Endothelial cell of umbilical vein (primary cell): ENCODE measurements at regions not wholly inside any gene's neighbourhood (a gene's known extent, or its start where the extent isn't known, plus 50 kb on each side); places are given as distances from the start of the nearest gene placed in this dataset.

Experiments used
- BruUV-seq: library from RNA; stranded (reverse); fragments of 400-500 nt; replicated peaks from 2 replicates; lab custom pipeline; 2021; lab: Mats Ljungman, UMichigan
- CTCF ChIA-PET: fragments of 300-600, 350-600 bp; sonication (Branson Sonifier 250); formaldehyde crosslinking; loops from one replicate; lab custom pipeline; 2021; ENCODE audit warnings: antibody characterized with exemption, inconsistent platforms; lab: Charles Lee
- POLR2A ChIA-PET: fragments of 300-600, 350-600 bp; sonication (Branson Sonifier 250); formaldehyde crosslinking; loops from one replicate; lab custom pipeline; 2021; ENCODE audit warnings: antibody characterized with exemption, inconsistent platforms; lab: Charles Lee
- DNase-seq: peaks from one replicate; pipeline ENCODE4 v3.0.0-alpha.2; 2011; ENCODE audit warnings: low read depth, low spot score
- FAIRE-seq: peaks from 2 replicates; lab custom pipeline; 2011; peaks lifted over from hg19 to GRCh38; lab: Jason Lieb, UNC
- H2AFZ ChIP-seq: 2 replicates; pipeline ENCODE4 v1.6.0; 2012; ENCODE audit warnings: low read depth, low read length, control low read depth, inconsistent platforms
- H3K27ac ChIP-seq: 2 replicates; pipeline ENCODE4 v1.5.1; 2011; ENCODE audit warnings: low read depth, mild to moderate bottlenecking, control low read depth, low read length, moderate library complexity; ENCODE audit not compliant: insufficient read depth
- H3K27me3 ChIP-seq, 2 experiments: 2 replicates each; pipeline versions ENCODE4 v1.6.0 to v1.6.1; 2011; ENCODE audit warnings: low read length in 2 of 2, mixed read lengths in 1 of 2; ENCODE audit not compliant: control insufficient read depth in 2 of 2, insufficient read depth in 2 of 2
- H3K36me3 ChIP-seq, 2 experiments: 2 replicates in 1 of 2; 3 replicates in 1 of 2; pipeline ENCODE4 v1.5.1; 2011; ENCODE audit warnings: low read length in 2 of 2, mild to moderate bottlenecking in 1 of 2, moderate library complexity in 1 of 2; ENCODE audit not compliant: control insufficient read depth in 2 of 2, insufficient read depth in 2 of 2; ENCODE audit errors: extremely low read depth in 1 of 2
- H3K4me1 ChIP-seq: 3 replicates; pipeline ENCODE4 v1.5.1; 2011; ENCODE audit warnings: mild to moderate bottlenecking, low read length; ENCODE audit not compliant: control insufficient read depth, insufficient read depth; ENCODE audit errors: extremely low read depth
- H3K4me2 ChIP-seq: 2 replicates; pipeline ENCODE4 v1.6.1; 2011; ENCODE audit warnings: low read length, control low read depth, mixed read lengths; ENCODE audit not compliant: insufficient read depth
- H3K4me3 ChIP-seq, 3 experiments: fragments of 200-600 bp in 1 of 3; sonication (generic), shearing (Covaris generic) in 1 of 3; replicated peaks in 1 of 3; 2 replicates each; pipeline ENCODE4 v1.5.1; 2011 to 2016; ENCODE audit warnings: control low read depth in 3 of 3, low read length in 3 of 3, mild to moderate bottlenecking in 2 of 3, inconsistent platforms in 1 of 3, low read depth in 1 of 3, moderate library complexity in 1 of 3; ENCODE audit not compliant: insufficient read depth in 1 of 3
- H3K79me2 ChIP-seq: 2 replicates; pipeline ENCODE4 v1.6.0; 2012; ENCODE audit warnings: low read length, inconsistent platforms; ENCODE audit not compliant: control insufficient read depth, insufficient read depth
- H3K9ac ChIP-seq: replicated peaks from 2 replicates; pipeline ENCODE3; 2011; ENCODE audit warnings: low read length, control low read depth; ENCODE audit not compliant: insufficient read depth; ENCODE audit errors: extremely low read depth
- H3K9me1 ChIP-seq: replicated peaks from 3 replicates; pipeline ENCODE4 v1.6.0; 2011; ENCODE audit warnings: mild to moderate bottlenecking, low read length; ENCODE audit not compliant: control insufficient read depth, insufficient read depth; ENCODE audit errors: extremely low read depth
- H3K9me3 ChIP-seq: replicated peaks from 2 replicates; pipeline ENCODE4 v1.5.1; 2012; ENCODE audit warnings: low read length, inconsistent platforms; ENCODE audit not compliant: control insufficient read depth, insufficient read depth
- H4K20me1 ChIP-seq: replicated peaks from 2 replicates; pipeline ENCODE3; 2011; ENCODE audit warnings: mild to moderate bottlenecking, low read length; ENCODE audit not compliant: control insufficient read depth, insufficient read depth; ENCODE audit errors: extremely low read depth
- EZH2 ChIP-seq: IDR thresholded peaks from 2 replicates; pipeline ENCODE4 v1.6.1; 2012; ENCODE audit warnings: borderline replicate concordance, low read depth, mild to moderate bottlenecking, moderate library complexity, low read length, inconsistent platforms; ENCODE audit not compliant: severe bottlenecking
- FOS ChIP-seq: IDR thresholded peaks from 2 replicates; pipeline ENCODE4 v1.6.1; 2011; ENCODE audit warnings: mild to moderate bottlenecking, low read length, moderate library complexity, borderline replicate concordance; ENCODE audit not compliant: insufficient read depth
- GATA2 ChIP-seq: IDR thresholded peaks from 2 replicates; pipeline ENCODE4 v1.7.0; 2011; ENCODE audit warnings: low read depth, mild to moderate bottlenecking, moderate library complexity, mixed read lengths, low read length; ENCODE audit not compliant: insufficient read length, insufficient read depth
- JUN ChIP-seq: IDR thresholded peaks from 2 replicates; pipeline ENCODE4 v1.6.1; 2011; ENCODE audit warnings: borderline replicate concordance, low read depth; ENCODE audit not compliant: insufficient read length, insufficient read depth
- MYC ChIP-seq: IDR thresholded peaks from one replicate; pipeline ENCODE4 v1.6.1; 2011; ENCODE audit warnings: mild to moderate bottlenecking, low read depth, low read length
- POLR2A ChIP-seq: IDR thresholded peaks from 2 replicates; pipeline ENCODE4 v1.6.1; 2012; ENCODE audit warnings: low read depth, mild to moderate bottlenecking, control low read depth, low read length
- POLR2AphosphoS5 ChIP-seq: IDR thresholded peaks from 2 replicates; pipeline ENCODE4 v1.6.1; 2012; ENCODE audit warnings: low read depth, mild to moderate bottlenecking, control low read depth, low read length, moderate library complexity; ENCODE audit not compliant: insufficient read depth
- dilution Hi-C: fragments of 300-500 bp; cut with MboI; formaldehyde crosslinking; loops from one replicate; pipeline ENCODE4 v1.15.0; 2019; ENCODE audit warnings: low sequenced_read_pairs; ENCODE audit not compliant: extremely low pct_ligation_motif_present
- intact Hi-C: fragments of 100-400 bp; cut with micrococcal nuclease; formaldehyde crosslinking; loops from one replicate; pipeline ENCODE4 v1.10.0; 2022
- TF ChIP-seq, protein P1 (sequence below): IDR thresholded peaks from 2 replicates; pipeline ENCODE4 v1.6.1; 2011; ENCODE audit not compliant: insufficient read depth, insufficient read length
- TF ChIP-seq, protein P2 (sequence below), 2 donors: IDR thresholded peaks; 1 replicate in 1 of 2; 2 replicates in 1 of 2; pipeline ENCODE4 v1.5.1; 2011; ENCODE audit warnings: low read length in 2 of 2, mild to moderate bottlenecking in 2 of 2, moderate library complexity in 2 of 2, control low read depth in 1 of 2, inconsistent platforms in 1 of 2, low read depth in 1 of 2; ENCODE audit not compliant: insufficient read depth in 1 of 2; ENCODE audit errors: extremely low read depth in 1 of 2

DNA sequence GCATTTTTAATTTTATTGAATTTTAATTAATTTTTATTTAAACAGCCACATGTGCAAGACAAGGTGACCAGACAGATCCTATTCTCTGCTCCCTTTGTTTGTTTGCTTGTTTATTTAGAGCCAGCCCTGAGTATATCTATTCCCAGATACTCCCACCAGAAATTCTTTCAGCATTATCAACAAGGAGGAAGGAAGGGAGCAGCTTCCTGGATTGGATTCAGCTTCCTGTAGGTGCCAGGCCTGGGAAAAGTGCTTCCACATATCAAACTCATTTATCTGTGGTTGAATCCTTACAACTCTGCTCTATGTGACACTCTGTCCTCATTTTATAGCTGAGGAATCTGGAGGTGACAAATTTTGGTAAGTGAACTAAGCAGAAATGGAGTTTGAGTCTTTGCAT lies 60.5 kb upstream of the KLF7 start:
- H3K79me2 ChIP-seq = no peaks in the 10 kb centered on the region
- H3K9me1 ChIP-seq = no peaks in the 10 kb centered on the region
- dilution Hi-C loops = no loop called here
- DNase-seq (peak; percentile 42), FAIRE-seq (peak; percentile 82)
- peak; percentile 74 for TF ChIP-seq FOS
- no peak for TF ChIP-seq MYC
- TF ChIP-seq POLR2AphosphoS5 = peak; percentile 57
- TF ChIP-seq GATA2 = peak; percentile 87
- TF ChIP-seq EZH2 = no peak
- TF ChIP-seq, protein P1, sequence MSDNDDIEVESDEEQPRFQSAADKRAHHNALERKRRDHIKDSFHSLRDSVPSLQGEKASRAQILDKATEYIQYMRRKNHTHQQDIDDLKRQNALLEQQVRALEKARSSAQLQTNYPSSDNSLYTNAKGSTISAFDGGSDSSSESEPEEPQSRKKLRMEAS = no peak
- no peak for TF ChIP-seq POLR2A
- TF ChIP-seq JUN = peak; percentile 53
- TF ChIP-seq, protein P2, sequence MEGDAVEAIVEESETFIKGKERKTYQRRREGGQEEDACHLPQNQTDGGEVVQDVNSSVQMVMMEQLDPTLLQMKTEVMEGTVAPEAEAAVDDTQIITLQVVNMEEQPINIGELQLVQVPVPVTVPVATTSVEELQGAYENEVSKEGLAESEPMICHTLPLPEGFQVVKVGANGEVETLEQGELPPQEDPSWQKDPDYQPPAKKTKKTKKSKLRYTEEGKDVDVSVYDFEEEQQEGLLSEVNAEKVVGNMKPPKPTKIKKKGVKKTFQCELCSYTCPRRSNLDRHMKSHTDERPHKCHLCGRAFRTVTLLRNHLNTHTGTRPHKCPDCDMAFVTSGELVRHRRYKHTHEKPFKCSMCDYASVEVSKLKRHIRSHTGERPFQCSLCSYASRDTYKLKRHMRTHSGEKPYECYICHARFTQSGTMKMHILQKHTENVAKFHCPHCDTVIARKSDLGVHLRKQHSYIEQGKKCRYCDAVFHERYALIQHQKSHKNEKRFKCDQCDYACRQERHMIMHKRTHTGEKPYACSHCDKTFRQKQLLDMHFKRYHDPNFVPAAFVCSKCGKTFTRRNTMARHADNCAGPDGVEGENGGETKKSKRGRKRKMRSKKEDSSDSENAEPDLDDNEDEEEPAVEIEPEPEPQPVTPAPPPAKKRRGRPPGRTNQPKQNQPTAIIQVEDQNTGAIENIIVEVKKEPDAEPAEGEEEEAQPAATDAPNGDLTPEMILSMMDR (IDR thresholded peaks at IDR 0.05; ENCODE audit: extremely low read depth in 1 of 2, insufficient read depth in 1 of 2, low read depth in 1 of 2, low read length in 2 of 2) = no peak
- H3K4me2 ChIP-seq = peak overlapping the region; percentile 52
- H2AFZ ChIP-seq = no peak overlapping the region
- no peak overlapping the region for H3K4me3 ChIP-seq
- H3K27me3 ChIP-seq = no peaks in the 10 kb centered on the region
- POLR2A ChIA-PET = interaction anchor here (0.7 kb wide), 1 partner anchor 69 kb away, joined by 4 read pairs; no protein-coding TSS in a partner anchor
- CTCF ChIA-PET = interaction anchor here (0.6 to 1.5 kb wide), 7 partner anchors 9 to 426 kb away, joined by 3 to 5 read pairs (median 4); no protein-coding TSS in a partner anchor
- H3K4me1 ChIP-seq = peaks cover 30% of the 10 kb centered on the region
- H3K9me3 ChIP-seq = no peaks in the 10 kb centered on the region
- no TSS peak for BruUV-seq
- H3K9ac ChIP-seq = no peak overlapping the region
- H4K20me1 ChIP-seq = no peaks in the 10 kb centered on the region
- intact Hi-C loops = loop anchor here (1.0 to 2.0 kb wide), 3 partner anchors 60 to 169 kb away; no protein-coding TSS in a partner anchor
- H3K36me3 ChIP-seq = no peaks in the 10 kb centered on the region
- H3K27ac ChIP-seq = peak overlapping the region; percentile 36
